ENCODE measurements at regions not wholly inside any gene's neighbourhood (a gene's known extent, or its start where the extent isn't known, plus 50 kb on each side); places are given as distances from the start of the nearest gene placed in this dataset.

DNA sequence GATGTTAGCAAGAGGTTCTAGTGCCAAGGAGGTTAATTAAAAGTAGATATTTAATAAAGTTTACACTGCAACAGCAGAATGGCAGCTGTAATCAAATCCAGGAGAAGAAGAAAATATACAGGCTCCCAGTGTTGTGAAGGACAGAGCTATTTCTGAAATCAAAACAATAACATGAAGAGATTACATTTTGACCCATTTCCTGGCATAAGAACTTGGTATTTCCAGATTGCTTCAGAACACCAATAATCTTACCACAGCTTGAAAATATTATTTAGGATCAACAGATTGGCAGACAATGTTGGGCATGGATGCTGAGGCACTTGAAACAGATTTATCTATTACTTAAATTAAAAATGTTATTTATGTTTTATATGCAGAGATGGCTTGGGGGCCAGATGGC lies 692.5 kb downstream of the KCNA4 start:
- TF ChIP-seq BACH2 (CRISPR knock-in tag; IDR thresholded peaks at IDR 0.05; ENCODE audit: borderline replicate concordance) (no peak), ZFP3 (CRISPR knock-in tag; IDR thresholded peaks at IDR 0.05) (no peak), ARNTL (CRISPR knock-in tag; IDR thresholded peaks at IDR 0.05; ENCODE audit: borderline replicate concordance, low read depth) (no peak), GLIS3 (CRISPR knock-in tag; IDR thresholded peaks at IDR 0.05) (no peak), TOX (CRISPR knock-in tag; IDR thresholded peaks at IDR 0.05; ENCODE audit: borderline replicate concordance) (no peak), ZC3H10 (CRISPR knock-in tag; IDR thresholded peaks at IDR 0.05) (no peak), ZNF8 (CRISPR knock-in tag; IDR thresholded peaks at IDR 0.05) (no peak), PPARA (CRISPR knock-in tag; IDR thresholded peaks at IDR 0.05; ENCODE audit: borderline replicate concordance) (no peak)
- TF ChIP-seq, protein P1, sequence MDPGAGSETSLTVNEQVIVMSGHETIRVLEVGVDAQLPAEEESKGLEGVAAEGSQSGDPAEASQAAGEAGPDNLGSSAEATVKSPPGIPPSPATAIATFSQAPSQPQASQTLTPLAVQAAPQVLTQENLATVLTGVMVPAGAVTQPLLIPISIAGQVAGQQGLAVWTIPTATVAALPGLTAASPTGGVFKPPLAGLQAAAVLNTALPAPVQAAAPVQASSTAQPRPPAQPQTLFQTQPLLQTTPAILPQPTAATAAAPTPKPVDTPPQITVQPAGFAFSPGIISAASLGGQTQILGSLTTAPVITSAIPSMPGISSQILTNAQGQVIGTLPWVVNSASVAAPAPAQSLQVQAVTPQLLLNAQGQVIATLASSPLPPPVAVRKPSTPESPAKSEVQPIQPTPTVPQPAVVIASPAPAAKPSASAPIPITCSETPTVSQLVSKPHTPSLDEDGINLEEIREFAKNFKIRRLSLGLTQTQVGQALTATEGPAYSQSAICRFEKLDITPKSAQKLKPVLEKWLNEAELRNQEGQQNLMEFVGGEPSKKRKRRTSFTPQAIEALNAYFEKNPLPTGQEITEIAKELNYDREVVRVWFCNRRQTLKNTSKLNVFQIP (CRISPR knock-in tag; IDR thresholded peaks at IDR 0.05; ENCODE audit: borderline replicate concordance, low read depth) = no peak
- TF ChIP-seq, protein P2, sequence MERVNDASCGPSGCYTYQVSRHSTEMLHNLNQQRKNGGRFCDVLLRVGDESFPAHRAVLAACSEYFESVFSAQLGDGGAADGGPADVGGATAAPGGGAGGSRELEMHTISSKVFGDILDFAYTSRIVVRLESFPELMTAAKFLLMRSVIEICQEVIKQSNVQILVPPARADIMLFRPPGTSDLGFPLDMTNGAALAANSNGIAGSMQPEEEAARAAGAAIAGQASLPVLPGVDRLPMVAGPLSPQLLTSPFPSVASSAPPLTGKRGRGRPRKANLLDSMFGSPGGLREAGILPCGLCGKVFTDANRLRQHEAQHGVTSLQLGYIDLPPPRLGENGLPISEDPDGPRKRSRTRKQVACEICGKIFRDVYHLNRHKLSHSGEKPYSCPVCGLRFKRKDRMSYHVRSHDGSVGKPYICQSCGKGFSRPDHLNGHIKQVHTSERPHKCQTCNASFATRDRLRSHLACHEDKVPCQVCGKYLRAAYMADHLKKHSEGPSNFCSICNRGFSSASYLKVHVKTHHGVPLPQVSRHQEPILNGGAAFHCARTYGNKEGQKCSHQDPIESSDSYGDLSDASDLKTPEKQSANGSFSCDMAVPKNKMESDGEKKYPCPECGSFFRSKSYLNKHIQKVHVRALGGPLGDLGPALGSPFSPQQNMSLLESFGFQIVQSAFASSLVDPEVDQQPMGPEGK (CRISPR knock-in tag; IDR thresholded peaks at IDR 0.05; ENCODE audit: borderline replicate concordance) = no peak
- TF ChIP-seq, protein P3, sequence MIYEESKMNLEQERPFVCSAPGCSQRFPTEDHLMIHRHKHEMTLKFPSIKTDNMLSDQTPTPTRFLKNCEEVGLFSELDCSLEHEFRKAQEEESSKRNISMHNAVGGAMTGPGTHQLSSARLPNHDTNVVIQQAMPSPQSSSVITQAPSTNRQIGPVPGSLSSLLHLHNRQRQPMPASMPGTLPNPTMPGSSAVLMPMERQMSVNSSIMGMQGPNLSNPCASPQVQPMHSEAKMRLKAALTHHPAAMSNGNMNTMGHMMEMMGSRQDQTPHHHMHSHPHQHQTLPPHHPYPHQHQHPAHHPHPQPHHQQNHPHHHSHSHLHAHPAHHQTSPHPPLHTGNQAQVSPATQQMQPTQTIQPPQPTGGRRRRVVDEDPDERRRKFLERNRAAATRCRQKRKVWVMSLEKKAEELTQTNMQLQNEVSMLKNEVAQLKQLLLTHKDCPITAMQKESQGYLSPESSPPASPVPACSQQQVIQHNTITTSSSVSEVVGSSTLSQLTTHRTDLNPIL (CRISPR knock-in tag; IDR thresholded peaks at IDR 0.05; ENCODE audit: low read depth) = no peak
